ENCODE measurements at regions not wholly inside any gene's neighbourhood (a gene's known extent, or its start where the extent isn't known, plus 50 kb on each side); places are given as distances from the start of the nearest gene placed in this dataset.

GRCh38 chr21:41112740-41113692, 54.9 kb upstream of the BACE2 start:
- TF ChIP-seq CTCF (IDR thresholded peaks at IDR 0.05), result no peak
- no peak for TF ChIP-seq POLR2A (IDR thresholded peaks at IDR 0.05; ENCODE audit: low read depth)
- TF ChIP-seq EP300 (IDR thresholded peaks at IDR 0.05), result no peak
